K562 (cell line): ENCODE measurements at regions not wholly inside any gene's neighbourhood (a gene's known extent, or its start where the extent isn't known, plus 50 kb on each side); places are given as distances from the start of the nearest gene placed in this dataset.

Experiments
- ATAC-seq: fragments of 200-7000 bp; cut with Tn5 transposase; 3 replicates; pipeline ENCODE4 v1.9.1; 2020; ENCODE audit warnings: moderate library complexity
- BruUV-seq: library from RNA; stranded (reverse); fragments of 400-500 nt; replicated peaks from 2 replicates; lab custom pipeline; 2021; lab: Mats Ljungman, UMichigan
- CTCF ChIA-PET: fragments of 300-600 bp; formaldehyde crosslinking; extraction: SDS; loops from one replicate; lab custom pipeline; 2021; ENCODE audit warnings: low intra/inter-chr PET ratio; lab: Yijun Ruan, JAX
- POLR2A ChIA-PET: fragments of 300-600, 350-650 bp; sonication (Branson Sonifier 250); formaldehyde crosslinking; extraction: SDS; loops from one replicate; lab custom pipeline; 2021; ENCODE audit warnings: antibody characterized with exemption, inconsistent platforms; lab: Yijun Ruan, JAX
- DNase-seq, 4 experiments: peaks; one replicate each; pipeline versions ENCODE4 v3.0.0 to v3.0.0-alpha.2; 2011 to 2018; ENCODE audit warnings: low spot score in 3 of 4, mixed read lengths in 3 of 4; ENCODE audit errors: extremely low read depth in 1 of 4
- FAIRE-seq: peaks from 2 replicates; lab custom pipeline; 2011; peaks lifted over from hg19 to GRCh38; lab: Jason Lieb, UNC
- H2AFZ ChIP-seq: 2 replicates; pipeline ENCODE4 v1.6.0; 2011; ENCODE audit warnings: low read depth, low read length, control low read depth, inconsistent platforms
- H3K27ac ChIP-seq: fragments of 200-600 bp; 3 replicates; pipeline ENCODE4 v1.8.0; 2011; ENCODE audit warnings: low read depth, mild to moderate bottlenecking, control low read depth, inconsistent platforms, low read length, moderate library complexity, mixed read lengths; ENCODE audit errors: extremely low read depth
- H3K27me3 ChIP-seq, 2 experiments: fragments of 300-600 bp in 1 of 2; 2 replicates in 1 of 2; 3 replicates in 1 of 2; pipeline versions ENCODE4 v1.6.0 to v1.8.0; 2011; ENCODE audit warnings: inconsistent platforms in 2 of 2, low read length in 2 of 2, mild to moderate bottlenecking in 1 of 2, mixed read lengths in 1 of 2, moderate library complexity in 1 of 2; ENCODE audit not compliant: control insufficient read depth in 2 of 2, insufficient read depth in 2 of 2
- H3K36me3 ChIP-seq: fragments of 300-600 bp; 3 replicates; pipeline ENCODE4 v1.8.0; 2011; ENCODE audit warnings: mild to moderate bottlenecking, low read length, inconsistent platforms; ENCODE audit not compliant: control insufficient read depth, insufficient read depth
- H3K4me1 ChIP-seq, 2 experiments: fragments of 200-600 bp in 1 of 2; replicated peaks in 1 of 2; 2 replicates in 1 of 2; 3 replicates in 1 of 2; pipeline versions ENCODE4 v1.5.1 to v1.8.0; 2011; ENCODE audit warnings: inconsistent platforms in 2 of 2, low read length in 2 of 2, mild to moderate bottlenecking in 1 of 2, mixed read lengths in 1 of 2, moderate library complexity in 1 of 2; ENCODE audit not compliant: control insufficient read depth in 2 of 2, insufficient read depth in 2 of 2
- H3K4me2 ChIP-seq: 2 replicates; pipeline ENCODE4 v1.6.1; 2011; ENCODE audit warnings: low read length, control low read depth, inconsistent platforms, mixed read lengths; ENCODE audit not compliant: insufficient read depth
- H3K4me3 ChIP-seq: fragments of 200-600 bp; sonication (generic), shearing (Covaris generic); 2 replicates; pipeline ENCODE4 v1.5.1; 2016; ENCODE audit warnings: control low read depth, inconsistent platforms
- H3K79me2 ChIP-seq: fragments of 200-600 bp; 3 replicates; pipeline ENCODE4 v1.8.0; 2011; ENCODE audit warnings: low read length, inconsistent platforms; ENCODE audit not compliant: control insufficient read depth, insufficient read depth
- H3K9ac ChIP-seq, 2 experiments: 2 replicates each; pipeline versions ENCODE4 v1.6.0 to v1.6.1; 2011; ENCODE audit warnings: low read depth in 2 of 2, low read length in 2 of 2, control low read depth in 1 of 2, inconsistent platforms in 1 of 2, mild to moderate bottlenecking in 1 of 2, mixed read lengths in 1 of 2; ENCODE audit not compliant: insufficient read depth in 1 of 2
- H3K9me1 ChIP-seq: one replicate; pipeline ENCODE4 v1.6.0; 2011; ENCODE audit warnings: inconsistent platforms, mild to moderate bottlenecking, low read length, moderate library complexity; ENCODE audit not compliant: control insufficient read depth, insufficient read depth
- H3K9me3 ChIP-seq: replicated peaks from 2 replicates; pipeline ENCODE4 v1.5.1; 2011; ENCODE audit warnings: low read depth, low read length, inconsistent platforms; ENCODE audit not compliant: control insufficient read depth, insufficient read depth
- H4K20me1 ChIP-seq: replicated peaks from 2 replicates; pipeline ENCODE4 v1.6.1; 2011; ENCODE audit warnings: low read length, inconsistent platforms, mixed read lengths; ENCODE audit not compliant: control insufficient read depth, insufficient read depth
- CBX2 ChIP-seq: fragments of 200-600 bp; sonication (generic); IDR thresholded peaks from one replicate; pipeline ENCODE4 v1.6.1; 2012; ENCODE audit warnings: mild to moderate bottlenecking, low read length, inconsistent platforms; ENCODE audit not compliant: insufficient read depth, poor library complexity, severe bottlenecking
- CC2D1A ChIP-seq: fragments of 450-650 bp; IDR thresholded peaks from 2 replicates; pipeline ENCODE4 v1.6.1; 2017; ENCODE audit warnings: mild to moderate bottlenecking
- DIDO1 ChIP-seq: fragments of 450-650 bp; IDR thresholded peaks from 2 replicates; pipeline ENCODE4 v1.6.1; 2016; ENCODE audit warnings: low read depth, missing biosample characterization, missing genetic modification characterization
- GTF2E2 ChIP-seq: fragments of 200-800 bp; sonication (Bioruptor generic); IDR thresholded peaks from 2 replicates; pipeline ENCODE4 v1.6.1; 2016; ENCODE audit warnings: missing genetic modification characterization, missing compliant biosample characterization
- L3MBTL2 ChIP-seq: fragments of 450-650 bp; IDR thresholded peaks from 2 replicates; pipeline ENCODE4 v1.6.1; 2016; ENCODE audit warnings: mild to moderate bottlenecking, moderate library complexity
- NONO ChIP-seq, 2 experiments: fragments of 200-400 bp in 1 of 2; fragments of 450-650 bp in 1 of 2; formaldehyde crosslinking in 1 of 2; IDR thresholded peaks; 2 replicates each; pipeline ENCODE4 v1.6.1; 2017; ENCODE audit warnings: low read depth in 2 of 2, mild to moderate bottlenecking in 2 of 2, moderate library complexity in 2 of 2, low read length in 1 of 2
- NR2C1 ChIP-seq, 2 experiments: fragments of 450-650 bp; IDR thresholded peaks; 2 replicates each; pipeline ENCODE4 v1.6.1; 2017; ENCODE audit warnings: mild to moderate bottlenecking in 2 of 2, antibody characterized with exemption in 1 of 2, inconsistent platforms in 1 of 2, missing compliant biosample characterization in 1 of 2, missing genetic modification characterization in 1 of 2
- POLR2A ChIP-seq: fragments of 450-650 bp; conservative IDR thresholded peaks from 2 replicates; pipeline ENCODE4 v1.6.1; 2016
- TCF15 ChIP-seq: fragments of 250-450 bp; sonication (Bioruptor Pico); IDR thresholded peaks from 2 replicates; pipeline ENCODE4 v1.8.0; 2022; ENCODE audit warnings: moderate library complexity, mild to moderate bottlenecking, inconsistent platforms
- TCF7L2 ChIP-seq: fragments of 150-350 bp; IDR thresholded peaks from 2 replicates; pipeline ENCODE4 v1.6.1; 2016; ENCODE audit warnings: low read depth, mild to moderate bottlenecking, low read length, moderate library complexity
- THRB ChIP-seq: fragments of 450-650 bp; formaldehyde crosslinking; conservative IDR thresholded peaks from 2 replicates; pipeline ENCODE4 v1.4.0; 2022; ENCODE audit warnings: mild to moderate bottlenecking, missing genetic modification characterization
- VEZF1 ChIP-seq: fragments of 200-800 bp; sonication (Bioruptor generic); IDR thresholded peaks from 2 replicates; pipeline ENCODE4 v1.6.1; 2017; ENCODE audit warnings: missing genetic modification characterization, missing compliant biosample characterization
- ZNF12 ChIP-seq: sonication (generic); formaldehyde crosslinking; IDR thresholded peaks from 2 replicates; pipeline ENCODE4 v1.4.0; 2020; ENCODE audit warnings: mild to moderate bottlenecking, missing genetic modification reagents
- ZNF551 ChIP-seq: fragments of 250-450 bp; sonication (Bioruptor Pico); IDR thresholded peaks from 2 replicates; pipeline ENCODE4 v1.5.0; 2021; ENCODE audit warnings: mild to moderate bottlenecking, moderate library complexity
- ZZZ3 ChIP-seq: fragments of 450-650 bp; IDR thresholded peaks from 2 replicates; pipeline ENCODE4 v1.6.1; 2016; ENCODE audit warnings: antibody characterized with exemption, mild to moderate bottlenecking, moderate library complexity
- WGBS: fragments of 100-300 bp; shearing (Covaris generic); methylation state at CpG from one replicate; pipeline ENCODE4 v1.1.6; 2016; ENCODE audit warnings: low coverage, mixed read lengths; ENCODE audit not compliant: insufficient coverage; ENCODE audit errors: missing lambda C conversion rate; 5-methylcytosine and 5-hydroxymethylcytosine counted together
- in situ Hi-C: fragments of 300-500 bp; cut with MboI; formaldehyde crosslinking; loops from 4 replicates; pipeline ENCODE4 v1.15.0; 2018; ENCODE audit warnings: inconsistent platforms, mixed read lengths
- intact Hi-C: fragments of 100-400 bp; cut with micrococcal nuclease; formaldehyde crosslinking; loops from 2 replicates; pipeline ENCODE4 v1.14.2; 2022
- TF ChIP-seq, protein P1 (sequence below), 3 experiments: fragments of 200-800 bp in 1 of 3; fragments of 250-450 bp in 1 of 3; fragments of 450-650 bp in 1 of 3; sonication (Bioruptor Pico) in 1 of 3; sonication (Bioruptor generic) in 1 of 3; formaldehyde crosslinking in 1 of 3; IDR thresholded peaks; 2 replicates each; pipeline versions ENCODE4 v1.6.1 to v1.8.0; 2016 to 2022; ENCODE audit warnings: mild to moderate bottlenecking in 2 of 3, missing genetic modification characterization in 2 of 3, missing compliant biosample characterization in 1 of 3, moderate library complexity in 1 of 3

DNA sequence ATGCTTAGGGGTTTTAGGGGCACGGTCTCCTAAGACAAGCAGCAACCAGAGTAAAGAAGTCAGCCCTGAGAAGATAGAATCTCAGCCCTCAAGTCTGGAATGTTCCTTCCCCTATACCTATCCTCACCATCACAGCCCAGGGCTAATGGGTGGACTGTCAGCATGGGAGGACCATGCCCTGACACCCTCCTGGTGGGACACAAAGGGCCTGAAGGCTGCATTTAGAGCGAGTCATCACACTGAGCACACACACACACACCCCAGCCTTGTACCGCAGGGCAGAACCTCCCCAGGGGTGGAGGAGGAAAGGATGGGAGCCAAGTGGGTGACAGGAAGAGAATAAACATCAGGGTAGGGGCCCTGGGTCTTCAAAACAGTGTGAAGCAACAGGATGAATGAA, 174.8 kb upstream of the SERP2 start:
- Histone ChIP-seq H3K9me1 (no peaks in the 10 kb centered on the region), H3K4me3 (no peak overlapping the region), H2AFZ (no peak overlapping the region), H3K79me2 (no peaks in the 10 kb centered on the region), H3K9ac (no peak overlapping the region), H3K4me1 (no peaks in the 10 kb centered on the region)
- WGBS, result 0% methylated on average over 3 of the region's 3 CpGs
- no peak for ATAC-seq
- TF ChIP-seq POLR2A, result no peak
- no peak for TF ChIP-seq ZNF551 (CRISPR knock-in tag)
- TF ChIP-seq, protein P1, sequence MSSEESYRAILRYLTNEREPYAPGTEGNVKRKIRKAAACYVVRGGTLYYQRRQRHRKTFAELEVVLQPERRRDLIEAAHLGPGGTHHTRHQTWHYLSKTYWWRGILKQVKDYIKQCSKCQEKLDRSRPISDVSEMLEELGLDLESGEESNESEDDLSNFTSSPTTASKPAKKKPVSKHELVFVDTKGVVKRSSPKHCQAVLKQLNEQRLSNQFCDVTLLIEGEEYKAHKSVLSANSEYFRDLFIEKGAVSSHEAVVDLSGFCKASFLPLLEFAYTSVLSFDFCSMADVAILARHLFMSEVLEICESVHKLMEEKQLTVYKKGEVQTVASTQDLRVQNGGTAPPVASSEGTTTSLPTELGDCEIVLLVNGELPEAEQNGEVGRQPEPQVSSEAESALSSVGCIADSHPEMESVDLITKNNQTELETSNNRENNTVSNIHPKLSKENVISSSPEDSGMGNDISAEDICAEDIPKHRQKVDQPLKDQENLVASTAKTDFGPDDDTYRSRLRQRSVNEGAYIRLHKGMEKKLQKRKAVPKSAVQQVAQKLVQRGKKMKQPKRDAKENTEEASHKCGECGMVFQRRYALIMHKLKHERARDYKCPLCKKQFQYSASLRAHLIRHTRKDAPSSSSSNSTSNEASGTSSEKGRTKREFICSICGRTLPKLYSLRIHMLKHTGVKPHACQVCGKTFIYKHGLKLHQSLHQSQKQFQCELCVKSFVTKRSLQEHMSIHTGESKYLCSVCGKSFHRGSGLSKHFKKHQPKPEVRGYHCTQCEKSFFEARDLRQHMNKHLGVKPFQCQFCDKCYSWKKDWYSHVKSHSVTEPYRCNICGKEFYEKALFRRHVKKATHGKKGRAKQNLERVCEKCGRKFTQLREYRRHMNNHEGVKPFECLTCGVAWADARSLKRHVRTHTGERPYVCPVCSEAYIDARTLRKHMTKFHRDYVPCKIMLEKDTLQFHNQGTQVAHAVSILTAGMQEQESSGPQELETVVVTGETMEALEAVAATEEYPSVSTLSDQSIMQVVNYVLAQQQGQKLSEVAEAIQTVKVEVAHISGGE (CRISPR knock-in tag; IDR thresholded peaks at IDR 0.05), result no peak
- no peak for TF ChIP-seq TCF15 (CRISPR knock-in tag)
- no peak for TF ChIP-seq GTF2E2 (tag)
- no peak for TF ChIP-seq THRB (CRISPR knock-in tag)
- no peak for TF ChIP-seq CC2D1A
- TF ChIP-seq ZNF12, result no peak
- TF ChIP-seq ZZZ3, result no peak
- TF ChIP-seq VEZF1 (CRISPR knock-in tag), result no peak
- TF ChIP-seq TCF7L2, result no peak
- no peak for TF ChIP-seq NONO (IDR thresholded peaks at IDR 0.05; ENCODE audit: low read depth in 2 of 2, low read length in 1 of 2)
- no peak for TF ChIP-seq DIDO1 (tag)
- no peak for TF ChIP-seq NR2C1 (IDR thresholded peaks at IDR 0.05)
- TF ChIP-seq NR2C1 (tag; IDR thresholded peaks at IDR 0.05), result no peak
- no peak for TF ChIP-seq CBX2
- TF ChIP-seq L3MBTL2, result no peak
- TF ChIP-seq, all 486 proteins: peak for 0
- H3K4me2 ChIP-seq, result no peak overlapping the region
- in situ Hi-C loops, result loop anchor here (25.0 kb wide), 1 partner anchor 287 kb away; no protein-coding TSS in a partner anchor
- H3K36me3 ChIP-seq, result no peaks in the 10 kb centered on the region
- ChIA-PET POLR2A (no interaction called here), CTCF (no interaction called here)
- no TSS peak for BruUV-seq
- no peak overlapping the region for H3K27ac ChIP-seq
- intact Hi-C loops, result no loop called here
- H3K9me3 ChIP-seq, result no peaks in the 10 kb centered on the region
- no peaks in the 10 kb centered on the region for H4K20me1 ChIP-seq
- FAIRE-seq (no peak), DNase-seq (no peak)
- peaks cover 0 to 4% of the 10 kb centered on the region in 2 experiments; a peak in 1 of 5 replicates for H3K27me3 ChIP-seq
